SKM-1 (cell line): ENCODE measurements at regions not wholly inside any gene's neighbourhood (a gene's known extent, or its start where the extent isn't known, plus 50 kb on each side); places are given as distances from the start of the nearest gene placed in this dataset.

Experiments used
- DNase-seq: peaks from one replicate; lab custom pipeline; 2025; ENCODE audit not compliant: unreplicated experiment; lab: John Stamatoyannopoulos, UW

DNA sequence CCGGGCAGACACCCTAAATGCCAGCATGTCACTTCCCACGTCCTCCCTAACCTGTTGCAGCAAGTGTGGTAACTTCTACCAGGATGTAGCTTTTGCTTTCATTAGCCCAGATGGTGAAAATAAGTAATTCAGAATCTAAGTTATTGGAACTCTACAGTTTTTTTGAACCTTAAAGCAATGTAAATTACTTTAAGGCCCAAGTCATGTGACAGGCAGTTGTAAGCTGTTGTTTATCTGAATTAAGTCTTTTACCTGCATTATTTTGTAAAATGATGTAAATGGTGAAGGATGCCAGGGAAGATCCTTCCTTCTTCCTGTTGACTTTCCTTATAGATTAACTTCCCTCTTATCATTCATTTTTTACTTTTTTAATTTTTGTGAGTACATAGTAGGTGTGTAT, 670.2 kb downstream of the SEMA5A start:
- DNase-seq: no peak

DNA sequence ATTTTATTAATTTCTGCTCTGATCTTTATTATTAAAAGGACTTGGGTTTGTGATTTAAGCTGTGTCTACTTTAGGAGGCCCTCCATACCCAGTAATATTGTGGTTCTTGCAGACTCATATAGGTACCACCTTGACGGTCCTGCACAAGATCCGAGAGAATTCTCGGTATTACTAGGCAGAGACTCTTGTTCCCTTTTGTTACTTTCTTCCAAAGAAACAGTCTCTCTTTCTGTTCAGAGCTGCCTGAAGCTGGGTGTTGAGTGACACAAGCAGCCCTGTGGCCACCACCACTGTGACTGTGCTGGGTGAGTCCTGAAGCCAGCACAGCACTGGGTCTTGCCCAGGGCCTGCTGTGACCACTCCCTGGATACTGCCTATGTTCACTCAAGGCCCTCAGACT, 666.6 kb downstream of the SEMA5A start:
- DNase-seq: no peak

DNA sequence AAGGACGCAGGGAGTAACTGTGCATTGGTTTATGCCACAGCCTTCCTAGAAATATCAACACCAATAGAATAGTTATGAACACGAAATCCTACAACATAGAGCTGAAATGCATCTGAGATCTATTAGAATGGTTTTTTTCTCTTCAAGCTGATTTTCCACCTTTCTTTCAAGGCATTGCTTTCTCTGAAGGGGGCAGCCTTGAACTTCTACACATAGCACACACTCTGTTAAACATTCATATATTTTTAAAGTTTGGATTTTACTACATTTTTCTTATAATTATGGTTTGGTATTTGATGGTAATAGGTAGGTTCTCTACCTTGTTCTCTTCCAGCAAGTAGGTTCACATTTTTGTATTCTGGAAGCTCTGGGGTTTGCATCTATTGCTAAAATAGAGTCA, 661.8 kb downstream of the SEMA5A start:
- DNase-seq: no peak

DNA sequence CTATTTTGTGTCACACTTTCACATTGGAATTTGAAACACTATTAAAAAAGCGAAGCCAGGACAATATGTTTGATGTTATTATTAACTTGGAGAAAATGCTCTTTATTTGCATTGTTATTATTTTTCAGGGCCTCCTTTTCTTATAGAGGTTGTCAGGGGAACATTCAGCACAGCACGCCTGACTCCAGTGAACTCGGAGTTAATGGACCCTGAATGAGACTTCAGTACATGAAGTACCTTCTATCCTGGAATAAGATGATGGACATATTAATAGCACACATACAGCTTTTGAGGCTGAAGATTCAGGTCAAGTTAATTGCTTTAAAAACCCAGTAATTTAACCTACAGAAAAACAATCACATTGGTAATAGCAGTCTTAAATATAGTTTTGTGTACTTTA, 652.9 kb downstream of the SEMA5A start:
- DNase-seq: no peak

DNA sequence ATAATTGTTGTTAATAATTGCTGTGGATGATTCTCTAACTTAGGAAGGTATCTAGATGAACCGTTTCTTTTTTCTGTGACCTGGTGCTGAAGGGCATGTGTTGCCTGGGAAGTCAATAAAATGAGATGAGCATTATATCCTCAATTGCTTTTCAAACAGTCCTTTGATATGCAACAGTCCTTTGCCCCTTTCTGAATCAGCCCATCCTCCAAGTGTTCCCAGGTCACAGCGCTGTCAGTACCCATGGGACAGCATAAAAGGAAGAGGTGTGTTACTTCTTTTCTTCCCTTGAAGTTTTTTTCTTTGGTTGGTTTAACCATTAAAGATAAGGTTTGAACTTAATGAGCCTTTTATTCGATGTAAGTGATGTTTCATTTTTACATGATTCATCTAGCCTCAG, 651.8 kb downstream of the SEMA5A start:
- DNase-seq: no peak

- no peak for DNase-seq
These were observed 650.8 kb downstream of the SEMA5A start for GRCh38 chr5:8895062-8895461.

DNA sequence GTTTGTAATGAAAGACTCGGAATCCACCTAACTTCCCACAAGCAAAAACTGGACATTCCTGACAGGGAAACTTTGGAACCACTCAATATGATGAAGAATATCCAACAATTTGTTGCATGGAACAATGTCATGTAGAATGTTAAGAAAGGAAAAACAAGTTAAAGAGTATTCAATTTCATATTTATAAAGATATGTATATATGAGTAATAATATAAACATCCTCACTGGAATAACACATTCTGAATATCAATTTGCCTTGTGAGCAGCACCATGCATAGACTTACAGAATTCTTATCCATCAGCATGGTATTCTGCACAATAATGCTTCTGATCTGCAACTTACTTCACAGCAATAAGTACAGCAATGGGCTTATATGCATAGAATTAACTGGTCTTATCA, 650.3 kb downstream of the SEMA5A start:
- no peak for DNase-seq

GRCh38 chr5:8897316-8897715, 648.6 kb downstream of the SEMA5A start:
- no peak for DNase-seq

DNA sequence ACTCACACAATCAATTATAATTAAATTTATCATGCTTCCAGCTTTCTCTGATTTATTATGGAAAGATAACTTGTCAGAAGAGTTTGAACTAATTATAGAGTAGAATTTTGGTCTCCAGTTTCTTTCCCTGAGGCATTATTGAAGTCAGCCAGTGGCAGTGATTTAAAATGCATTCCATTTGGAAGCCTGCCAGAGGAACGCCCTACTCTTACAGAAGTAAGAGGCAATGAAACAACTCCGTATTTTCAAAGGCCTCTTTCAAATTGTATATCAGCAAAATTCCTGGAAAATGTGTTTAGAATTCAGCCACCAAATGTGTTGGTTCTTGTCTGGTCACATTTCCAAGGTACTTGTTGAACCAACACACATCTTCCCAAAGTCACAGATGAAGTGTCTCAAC, 640.9 kb downstream of the SEMA5A start:
- DNase-seq: no peak

- DNase-seq: no peak
These were observed 639.4 kb downstream of the SEMA5A start for GRCh38 chr5:8906303-8906967.

DNA sequence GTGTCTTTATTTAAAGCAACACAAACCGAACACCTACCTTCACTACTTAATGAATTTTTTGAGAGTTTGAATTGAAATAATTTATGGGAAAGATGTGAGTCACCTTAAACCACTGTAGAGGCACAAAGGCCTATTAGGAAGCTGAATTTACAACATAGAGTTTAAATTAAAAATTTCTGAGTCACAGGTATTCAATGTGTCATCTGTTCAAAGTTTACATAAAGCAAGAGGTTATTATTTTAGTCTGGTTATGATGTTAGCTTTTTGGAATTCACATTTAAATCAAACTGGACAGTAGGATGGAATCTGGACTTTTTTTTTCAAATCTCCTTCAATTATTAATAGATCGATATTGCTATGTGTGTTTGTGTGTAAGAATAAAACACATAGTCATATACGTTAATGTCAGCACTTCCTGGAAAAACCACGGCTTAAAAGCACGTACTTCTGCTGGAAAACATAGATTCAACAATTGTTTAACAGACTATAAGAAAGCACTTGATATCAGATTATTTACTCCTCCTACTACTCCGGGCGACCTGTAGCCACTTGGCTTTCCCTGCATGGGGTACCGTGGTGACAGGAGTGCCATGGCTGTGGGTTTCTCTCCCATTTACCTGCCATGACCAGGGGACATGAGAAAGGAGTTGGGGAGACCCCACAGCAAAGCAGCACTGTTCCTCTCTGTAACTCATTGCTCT, 638.6 kb downstream of the SEMA5A start:
- no peak for DNase-seq

DNA sequence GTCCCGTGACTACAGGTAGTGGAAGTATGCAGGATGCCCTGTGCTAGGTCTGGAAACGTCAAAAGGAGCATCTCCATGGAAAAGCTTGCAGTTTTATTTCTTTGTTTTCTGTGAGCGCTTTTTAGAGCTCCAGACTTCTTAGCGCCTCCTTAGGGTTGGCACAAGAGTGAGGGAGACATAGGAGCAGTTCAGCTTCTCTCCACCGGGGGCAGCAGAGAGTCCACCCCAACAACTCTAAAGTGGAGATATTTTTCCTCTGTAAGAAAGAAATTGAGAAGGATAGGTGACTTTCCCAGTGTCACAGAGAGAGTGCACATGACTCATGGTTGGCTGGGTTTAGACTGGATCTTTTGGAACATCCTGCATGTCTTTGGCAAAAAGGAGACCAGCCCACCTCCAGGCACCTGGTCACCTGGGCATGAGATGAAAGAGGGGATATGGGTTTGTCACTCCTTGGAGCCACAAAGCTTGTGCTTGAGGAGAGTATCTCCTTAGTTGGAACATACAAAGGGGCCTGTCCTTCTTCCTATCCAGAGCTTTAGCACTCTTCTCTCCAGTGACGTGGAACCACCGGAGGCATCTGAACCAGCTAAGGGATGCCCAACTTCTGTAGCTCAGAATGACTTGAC, 637.7 kb downstream of the SEMA5A start:
- peak; percentile 6 for DNase-seq

GRCh38 chr5:8912106-8912505, 633.8 kb downstream of the SEMA5A start:
- no peak for DNase-seq

DNA sequence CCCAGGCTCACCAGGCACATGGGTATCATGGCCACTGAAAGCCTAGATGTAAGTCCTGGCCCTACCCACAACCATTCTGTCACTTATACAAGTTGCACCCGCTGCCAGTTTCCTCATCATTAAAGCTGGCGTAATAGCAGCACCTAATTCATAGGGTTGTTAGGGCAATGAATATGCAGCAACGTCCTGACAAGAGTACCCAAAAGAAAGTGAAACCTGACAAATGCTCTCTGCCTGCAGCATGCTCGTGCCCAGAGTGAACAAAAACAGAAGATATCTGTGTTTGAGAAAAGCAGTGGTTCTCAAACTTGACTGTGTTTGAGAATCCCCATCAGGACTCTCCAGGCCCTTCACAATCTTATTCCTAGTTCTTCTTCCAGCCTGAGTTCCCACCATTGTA, 632.4 kb downstream of the SEMA5A start:
- no peak for DNase-seq

DNA sequence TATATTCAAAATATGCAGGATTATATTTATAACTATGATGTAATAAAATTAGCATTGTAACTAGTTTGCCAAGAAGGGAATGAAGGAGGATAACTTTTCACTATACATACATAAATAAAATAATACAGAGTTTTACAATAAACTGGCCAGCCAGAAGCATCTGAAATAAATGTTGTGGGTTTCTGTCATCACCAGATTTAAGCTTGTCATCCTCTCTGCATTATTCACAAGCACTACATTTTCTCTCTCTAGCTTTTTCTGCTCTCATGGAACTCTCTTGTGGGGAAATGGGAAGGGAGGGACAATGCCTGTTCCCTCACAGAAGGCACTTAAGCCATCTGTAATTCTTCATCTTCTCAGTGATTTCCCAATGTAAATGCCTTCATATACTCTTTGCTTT, 626.8 kb downstream of the SEMA5A start:
- DNase-seq: no peak

DNA sequence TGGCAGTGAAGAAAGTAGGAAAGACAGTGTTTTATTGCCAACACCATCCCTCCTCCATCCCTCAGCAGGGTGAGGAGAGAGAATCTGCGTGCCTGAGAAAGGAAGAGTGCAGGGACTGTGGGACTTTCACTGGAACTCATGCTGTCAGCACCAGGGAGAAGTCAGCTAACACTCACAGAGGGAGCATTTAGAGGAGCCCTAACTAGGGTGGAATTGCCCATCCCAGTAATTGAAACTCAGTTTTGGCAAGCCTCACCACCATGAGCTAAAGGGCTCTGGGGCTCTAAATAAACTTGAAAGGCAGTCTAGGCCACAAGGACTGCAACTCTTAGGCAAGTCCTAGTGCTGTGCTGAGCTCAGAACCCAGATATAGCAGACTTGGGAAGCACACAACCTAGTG, 622.3 kb downstream of the SEMA5A start:
- DNase-seq: no peak

GRCh38 chr5:8924054-8924793, 621.7 kb downstream of the SEMA5A start:
- DNase-seq: no peak

GRCh38 chr5:8930021-8930420, 615.9 kb downstream of the SEMA5A start:
- no peak for DNase-seq

- no peak for DNase-seq
These were observed 611.4 kb downstream of the SEMA5A start for GRCh38 chr5:8934455-8934854.

GRCh38 chr5:8940934-8941333, 604.9 kb downstream of the SEMA5A start:
- no peak for DNase-seq

DNA sequence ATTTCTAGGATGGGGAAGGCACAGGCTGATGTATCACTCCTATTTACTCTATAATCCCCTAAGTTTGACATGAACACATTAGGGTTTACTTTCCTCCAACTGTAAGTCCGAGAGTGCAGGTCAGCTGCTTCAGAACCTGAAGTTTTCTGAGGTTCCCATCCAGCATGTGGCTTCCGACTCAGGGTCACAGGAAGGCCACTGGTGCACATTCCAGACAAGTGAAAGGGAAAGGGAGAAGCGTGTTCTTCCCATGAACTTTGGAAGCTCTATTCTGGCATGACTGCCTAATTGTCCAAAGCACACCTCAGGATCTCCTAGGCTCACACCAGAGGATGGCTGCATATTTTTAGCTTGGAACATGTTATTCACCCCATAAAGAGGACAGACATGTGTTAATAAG, 602.6 kb downstream of the SEMA5A start:
- DNase-seq: no peak

- DNase-seq: no peak
These were observed 601.9 kb downstream of the SEMA5A start for GRCh38 chr5:8944005-8944404.
